GM11168 (cell line): ENCODE measurements at regions not wholly inside any gene's neighbourhood (a gene's known extent, or its start where the extent isn't known, plus 50 kb on each side); places are given as distances from the start of the nearest gene placed in this dataset.

Experiments
- in situ Hi-C: fragments of 300-500 bp; cut with MboI; formaldehyde crosslinking; loops from one replicate; pipeline ENCODE4 v1.12.0; 2022; ENCODE audit warnings: low sequenced_read_pairs; ENCODE audit not compliant: unreplicated experiment

GRCh38 chr2:173580956-173581355 lies 226.3 kb downstream of the CDCA7 start:
- in situ Hi-C loops = no loop called here

- in situ Hi-C loops = no loop called here
Measured at GRCh38 chr2:173583196-173583595, 228.5 kb downstream of the CDCA7 start.

- in situ Hi-C loops = no loop called here
Measured at GRCh38 chr2:173584000-173584399, 229.3 kb downstream of the CDCA7 start.

- in situ Hi-C loops = no loop called here
Measured at GRCh38 chr2:173584676-173585458, 230.2 kb downstream of the CDCA7 start.

GRCh38 chr2:173588931-173589369 lies 234.3 kb downstream of the CDCA7 start:
- in situ Hi-C loops = no loop called here

DNA sequence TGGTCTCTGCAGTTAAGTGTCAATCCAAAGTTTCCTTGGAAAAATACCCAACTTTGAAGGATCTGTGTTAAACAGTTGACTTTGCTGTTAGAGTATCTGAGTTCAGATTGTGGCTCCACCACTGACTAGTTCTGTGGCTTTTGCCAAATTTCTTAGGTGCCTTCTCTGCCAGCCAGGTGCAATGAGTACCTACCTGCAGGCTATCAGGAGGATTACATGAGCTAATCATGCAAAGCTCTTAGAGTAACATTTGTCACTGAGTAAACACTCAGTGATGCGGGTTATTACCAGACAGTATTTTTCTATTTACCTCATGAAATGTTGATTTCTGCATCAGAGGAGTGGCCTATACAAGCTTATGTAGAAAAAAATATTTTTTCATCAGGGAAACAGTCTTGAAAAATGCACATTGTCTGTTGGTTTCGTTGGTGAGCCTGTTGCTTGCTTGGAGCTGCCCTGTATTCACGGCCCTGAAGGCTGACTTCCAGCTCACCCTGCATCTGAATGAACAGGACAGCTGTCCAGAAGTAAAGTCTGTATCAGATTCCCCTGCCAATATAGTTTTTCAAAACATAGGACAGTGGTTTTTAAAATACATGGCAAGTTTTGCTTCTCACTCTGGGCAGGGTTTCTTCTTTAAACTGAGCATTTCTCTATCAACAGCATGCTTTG lies 235.1 kb downstream of the CDCA7 start:
- in situ Hi-C loops = no loop called here

GRCh38 chr2:173590276-173590861 lies 235.7 kb downstream of the CDCA7 start:
- in situ Hi-C loops = no loop called here

DNA sequence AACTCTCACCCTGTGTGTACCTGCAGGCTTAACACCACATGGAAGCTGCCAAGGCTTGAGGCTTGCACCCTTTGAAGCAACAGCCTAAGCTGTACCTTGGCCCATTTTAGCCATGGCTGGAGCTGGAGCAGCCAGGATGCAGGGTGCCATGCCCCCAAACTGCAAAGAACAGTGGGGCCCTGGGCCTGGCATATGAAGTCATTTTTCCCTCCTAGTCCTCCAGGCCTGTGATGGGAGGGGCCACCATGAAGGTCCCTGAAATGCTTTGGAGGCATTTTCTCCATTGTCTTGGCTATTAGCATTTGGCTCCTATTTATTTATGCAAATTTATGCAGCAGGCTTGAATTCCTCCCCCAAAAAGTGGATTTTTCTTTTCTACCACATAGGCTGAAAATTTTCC lies 238.4 kb downstream of the CDCA7 start:
- in situ Hi-C loops = no loop called here

DNA sequence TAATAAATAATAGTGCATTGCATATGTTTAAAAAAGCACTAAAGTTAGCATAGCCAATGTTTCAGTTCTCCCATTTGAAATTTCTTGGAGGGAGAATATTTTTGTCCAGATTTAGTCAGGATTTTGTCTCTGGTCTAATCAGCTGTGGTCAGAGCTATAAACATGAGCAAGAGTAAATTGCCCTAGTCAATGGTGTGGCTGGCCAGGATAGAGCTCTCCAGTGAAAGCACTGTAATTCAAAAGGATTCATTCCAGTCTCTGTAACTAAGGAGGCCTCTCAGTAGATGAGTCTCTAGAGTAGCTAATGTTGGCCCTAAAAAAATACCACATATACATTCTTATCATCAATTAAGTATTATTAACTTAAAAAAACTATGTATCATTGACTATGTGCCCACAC lies 241.6 kb downstream of the CDCA7 start:
- in situ Hi-C loops = no loop called here

DNA sequence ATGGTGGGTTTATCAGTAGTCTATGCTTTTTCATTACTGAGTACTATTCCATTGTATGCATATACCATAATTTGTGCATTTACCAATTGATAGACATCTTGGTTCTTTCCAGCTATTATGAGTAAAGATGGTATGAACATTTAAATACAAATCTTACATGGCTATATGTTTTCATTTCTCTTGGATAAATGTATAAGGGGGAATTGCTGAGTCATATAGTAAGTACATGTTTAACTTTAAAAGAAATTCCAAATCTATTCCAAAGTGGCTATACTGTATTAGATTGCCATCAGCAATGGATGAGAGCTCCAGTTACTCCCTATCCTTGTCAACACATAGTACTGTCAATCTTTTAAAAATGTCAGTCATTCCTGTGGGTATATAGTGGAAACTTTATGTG lies 243.9 kb downstream of the CDCA7 start:
- in situ Hi-C loops = no loop called here

- in situ Hi-C loops = no loop called here
Measured at GRCh38 chr2:173599821-173600359, 245.2 kb downstream of the CDCA7 start.

GRCh38 chr2:173602153-173602795 lies 247.6 kb downstream of the CDCA7 start:
- in situ Hi-C loops = no loop called here

GRCh38 chr2:173605994-173606393 lies 251.3 kb downstream of the CDCA7 start:
- in situ Hi-C loops = no loop called here

DNA sequence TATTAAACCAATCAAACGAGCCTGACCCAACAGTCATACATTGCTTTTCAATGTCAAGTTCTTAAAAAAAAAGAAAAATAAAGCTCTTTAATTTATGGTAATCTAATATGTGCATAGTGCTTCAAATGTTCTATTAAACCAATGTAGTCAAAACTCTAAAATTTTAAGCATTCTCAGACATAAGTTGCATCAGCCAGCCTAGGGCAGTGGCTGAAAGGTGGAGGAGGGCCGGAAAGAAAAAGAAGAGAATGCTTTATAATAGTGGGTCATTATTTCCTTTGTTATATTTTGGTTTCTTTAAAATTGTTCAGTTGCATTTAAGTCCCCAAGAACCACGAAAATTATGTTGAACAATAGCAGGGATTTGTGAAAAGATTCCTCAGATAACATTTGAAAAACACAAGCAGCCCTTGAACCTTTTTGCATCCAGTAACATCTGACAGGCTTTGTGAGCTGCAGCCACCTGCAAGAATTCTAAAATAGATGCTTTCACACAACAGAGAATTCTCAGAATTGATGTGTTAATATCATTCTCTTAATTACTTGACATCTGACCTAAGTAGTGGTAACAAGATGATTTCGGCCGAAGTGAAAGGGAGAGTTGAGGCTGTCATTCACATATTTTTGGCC lies 252.1 kb downstream of the CDCA7 start:
- in situ Hi-C loops = no loop called here

GRCh38 chr2:173607606-173608311 lies 253.1 kb downstream of the CDCA7 start:
- in situ Hi-C loops = no loop called here

DNA sequence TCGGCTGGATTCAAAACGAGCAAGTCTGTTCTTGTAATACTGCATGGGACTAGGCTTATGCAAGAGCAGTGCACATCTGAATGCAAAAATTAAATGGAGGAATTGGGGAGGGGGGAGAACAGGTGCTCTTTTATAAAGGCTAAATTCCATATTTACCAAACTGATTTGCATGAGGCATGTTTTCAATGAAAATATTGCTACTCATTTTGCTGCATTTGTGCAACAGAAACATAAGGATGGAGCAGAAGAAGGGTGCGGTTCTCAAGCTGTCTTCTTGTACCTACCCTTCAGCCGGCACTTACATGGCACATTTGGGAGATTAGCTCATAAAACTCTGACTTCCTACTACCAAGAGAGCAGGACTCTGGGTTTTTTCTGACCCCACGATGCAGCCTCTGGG lies 256.4 kb downstream of the CDCA7 start:
- in situ Hi-C loops = no loop called here

DNA sequence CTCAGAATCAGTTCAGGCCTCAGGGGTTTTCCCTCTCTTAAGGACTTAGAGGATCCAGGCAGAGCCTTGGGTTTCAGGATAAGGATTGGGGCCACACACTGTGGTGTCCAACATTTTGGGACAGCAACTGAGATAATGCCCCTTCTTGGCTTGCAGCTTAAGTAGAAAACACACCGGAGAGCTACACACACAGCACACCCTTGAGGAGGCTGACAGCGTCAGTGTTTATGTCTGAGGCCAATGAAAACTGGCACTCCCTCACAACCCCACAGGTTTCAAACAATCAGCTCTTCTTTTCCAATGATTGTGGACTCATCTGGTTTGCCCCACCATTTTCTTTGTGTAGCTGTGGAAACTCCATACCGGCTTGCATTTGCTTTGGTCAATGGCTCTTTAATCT lies 257.7 kb downstream of the CDCA7 start:
- in situ Hi-C loops = no loop called here

GRCh38 chr2:173613386-173613785 lies 258.7 kb downstream of the CDCA7 start:
- in situ Hi-C loops = no loop called here

DNA sequence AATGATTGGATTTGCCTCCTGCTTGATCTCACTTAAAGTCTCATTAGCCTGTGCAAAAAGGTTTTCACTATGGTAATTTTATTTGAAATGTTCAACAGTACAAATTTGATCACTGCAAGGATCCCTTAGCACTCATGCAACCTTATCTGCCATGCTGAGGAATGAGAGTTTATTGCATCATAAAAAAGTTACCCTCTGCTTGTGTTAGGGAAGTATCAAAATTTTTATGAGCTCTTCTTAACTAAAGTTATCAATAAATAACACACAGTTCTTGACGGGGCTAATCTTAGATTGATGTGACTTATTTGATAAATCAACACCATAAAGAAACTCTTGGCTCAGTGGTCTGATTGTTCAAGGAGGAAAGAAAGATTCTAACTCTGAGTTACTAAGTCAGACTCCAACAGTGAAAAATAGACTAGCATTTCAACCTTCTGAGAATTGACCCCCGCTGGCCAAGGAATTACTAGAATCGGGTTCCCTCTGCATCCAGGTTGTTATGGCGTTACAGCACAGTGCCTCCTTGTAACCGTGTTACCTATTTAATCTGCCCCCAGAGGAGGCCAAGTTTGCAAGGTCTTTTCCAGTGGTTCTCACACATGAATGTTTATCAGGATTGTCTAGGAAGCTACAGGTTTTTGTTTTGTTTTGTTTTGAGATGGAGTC lies 259.7 kb downstream of the CDCA7 start:
- in situ Hi-C loops = no loop called here
